ENCODE measurements at regions not wholly inside any gene's neighbourhood (a gene's known extent, or its start where the extent isn't known, plus 50 kb on each side); places are given as distances from the start of the nearest gene placed in this dataset.
"Not testable (repeated sequence)": the region's sequence is repeated elsewhere in the genome, so short reads cannot be mapped to it uniquely, and the experiment has no call there.

DNA sequence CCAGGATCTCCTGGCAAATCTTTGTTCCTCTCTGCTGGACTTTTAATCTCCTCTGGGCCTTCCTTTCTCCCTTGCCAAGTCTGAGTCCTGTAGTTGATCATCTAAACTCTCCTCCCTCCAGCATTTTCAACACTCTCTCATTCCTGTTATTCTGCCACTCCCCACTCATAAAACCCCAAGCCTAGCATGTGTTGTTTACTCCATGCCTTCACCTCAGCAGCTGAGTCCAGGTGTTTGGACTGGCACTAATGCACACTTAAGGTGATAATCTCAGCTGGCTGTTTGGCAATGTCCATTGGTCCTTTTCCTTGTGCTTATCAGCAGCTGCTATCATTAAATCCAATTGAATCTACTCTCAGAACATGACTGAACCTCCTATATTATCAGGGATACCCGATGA is 876.8 kb upstream of the TENM4 start:
- DNase-seq (ENCODE audit: low spot score in 2 of 2) (no peak), ATAC-seq (ENCODE audit: low read depth) (no peak)
- H3K36me3 Mint-ChIP-seq = no peaks in the 10 kb centered on the region
- no peaks in the 10 kb centered on the region for H3K4me1 Mint-ChIP-seq
- peaks cover 1% of the 10 kb centered on the region for H3K9me3 Mint-ChIP-seq
- no peak overlapping the region for H3K27ac Mint-ChIP-seq
- no peaks in the 10 kb centered on the region for H3K27me3 Mint-ChIP-seq
- no peak overlapping the region for H3K4me3 Mint-ChIP-seq

DNA sequence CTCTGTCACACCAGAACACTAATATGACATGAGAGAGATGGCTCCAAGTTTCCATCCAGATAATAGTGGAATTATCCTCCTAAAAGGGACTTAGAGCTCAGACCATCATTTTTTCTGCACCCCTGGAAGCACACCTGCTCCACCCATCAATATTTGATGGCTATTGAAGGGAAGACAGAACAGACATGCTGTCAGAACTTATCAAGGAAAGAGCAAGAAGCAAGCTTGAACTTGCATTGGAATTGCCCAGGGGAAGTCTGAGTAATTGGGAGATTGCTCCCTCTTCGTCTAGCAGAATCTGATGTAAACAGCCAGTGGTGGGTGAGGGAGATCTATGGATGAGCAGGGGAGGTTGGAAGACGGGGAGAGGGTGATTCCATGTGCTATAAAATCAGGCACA is 874.4 kb upstream of the TENM4 start:
- no peak for DNase-seq (ENCODE audit: low spot score in 2 of 2)
- Mint-ChIP-seq H3K27ac (no peak overlapping the region), H3K9me3 (peaks cover 1% of the 10 kb centered on the region), H3K4me3 (no peak overlapping the region), H3K36me3 (no peaks in the 10 kb centered on the region), H3K27me3 (no peaks in the 10 kb centered on the region), H3K4me1 (no peaks in the 10 kb centered on the region)
- no peak for ATAC-seq (ENCODE audit: low read depth)

DNA sequence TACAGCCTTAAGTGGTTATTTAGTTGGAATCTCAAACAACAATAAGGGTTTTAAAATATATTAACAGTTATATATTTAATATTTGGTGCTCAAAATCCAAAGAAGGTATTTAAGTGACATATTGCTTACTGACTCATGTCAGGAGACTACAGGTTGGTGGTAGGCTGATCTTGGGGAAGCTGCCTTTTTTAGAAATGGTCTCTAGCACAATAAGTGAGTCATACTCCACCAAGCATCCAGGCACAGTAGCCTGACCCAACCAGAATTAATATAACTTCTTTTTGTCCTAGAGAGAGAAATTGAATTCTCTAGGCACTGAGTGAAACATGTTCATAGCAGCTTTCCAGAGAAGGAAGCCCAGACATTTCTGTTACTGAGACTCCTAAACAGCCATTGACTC is 868.5 kb upstream of the TENM4 start:
- DNase-seq (ENCODE audit: low spot score in 2 of 2) (no peak), ATAC-seq (ENCODE audit: low read depth) (no peak)
- Mint-ChIP-seq H3K4me3 (no peak overlapping the region), H3K27ac (no peak overlapping the region), H3K36me3 (no peaks in the 10 kb centered on the region), H3K4me1 (no peaks in the 10 kb centered on the region), H3K9me3 (peaks cover 3% of the 10 kb centered on the region), H3K27me3 (no peaks in the 10 kb centered on the region)

DNA sequence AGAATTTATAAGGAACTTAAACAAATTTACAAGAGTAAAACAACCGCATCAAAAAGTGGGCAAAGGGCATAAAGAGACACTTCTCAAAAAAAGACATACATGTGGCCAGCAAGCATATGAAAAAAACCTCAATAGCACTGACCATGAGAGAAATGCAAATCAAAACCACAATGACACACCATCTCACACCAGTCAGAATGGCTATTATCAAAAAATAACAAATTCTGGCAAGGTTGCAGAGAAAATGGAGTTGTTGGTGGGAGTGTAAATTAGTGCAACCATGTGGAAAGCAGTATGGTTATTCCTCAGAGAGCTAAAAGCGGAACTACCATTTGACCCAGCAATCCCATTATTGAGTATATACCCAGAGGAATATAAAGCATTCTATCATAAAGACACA is 866.8 kb upstream of the TENM4 start:
- Mint-ChIP-seq H3K9me3 (peaks cover 6% of the 10 kb centered on the region), H3K4me3 (no peak overlapping the region)

DNA sequence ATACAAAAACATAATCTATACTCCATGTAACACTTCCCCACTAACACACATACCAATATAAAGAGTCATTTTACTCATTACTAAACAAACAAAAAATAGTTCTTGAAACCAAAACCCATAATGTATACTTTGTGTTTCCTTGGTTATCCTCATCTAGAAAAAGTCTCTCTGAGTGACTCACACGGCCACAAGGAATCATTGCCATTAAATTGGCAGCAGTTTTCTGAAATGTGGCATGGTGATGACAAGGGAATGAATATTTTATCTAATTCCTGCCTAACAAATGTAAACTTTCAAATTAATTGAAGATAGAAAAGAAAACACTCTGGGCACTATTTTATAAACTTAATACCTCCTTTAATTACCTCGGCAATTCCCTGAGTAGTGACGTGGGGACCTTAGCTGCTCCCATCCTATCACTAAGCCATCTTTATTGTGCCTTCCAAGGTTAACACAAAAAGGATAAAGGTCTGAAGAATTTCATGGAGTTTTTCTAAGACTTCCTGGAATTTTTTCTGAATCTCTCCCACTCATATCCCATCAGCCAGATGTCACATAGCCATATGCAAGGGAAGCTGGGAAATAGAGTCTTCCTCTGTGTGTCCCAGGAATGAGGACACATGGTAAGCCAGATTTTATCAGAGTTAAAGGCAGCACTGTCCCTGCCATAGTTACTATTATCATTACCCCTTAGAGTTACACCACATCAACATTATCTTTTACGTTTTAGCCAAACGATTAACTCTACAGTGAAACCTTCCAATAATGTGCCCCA is 857.2 kb upstream of the TENM4 start:
- Mint-ChIP-seq H3K36me3 (no peaks in the 10 kb centered on the region), H3K4me3 (no peak overlapping the region), H3K9me3 (peaks cover 3% of the 10 kb centered on the region), H3K27me3 (no peaks in the 10 kb centered on the region), H3K27ac (no peak overlapping the region), H3K4me1 (no peaks in the 10 kb centered on the region)
- ATAC-seq (ENCODE audit: low read depth) (no peak), DNase-seq (ENCODE audit: low spot score in 2 of 2) (no peak)

More for the DNA sequence above, 866.8 kb upstream of the TENM4 start:
- no peak for ATAC-seq (ENCODE audit: low read depth)
- H3K36me3 Mint-ChIP-seq = no peaks in the 10 kb centered on the region
- no peak overlapping the region for H3K27ac Mint-ChIP-seq
- no peak for DNase-seq (ENCODE audit: low spot score in 2 of 2)
- no peaks in the 10 kb centered on the region for H3K4me1 Mint-ChIP-seq
- no peaks in the 10 kb centered on the region for H3K27me3 Mint-ChIP-seq

DNA sequence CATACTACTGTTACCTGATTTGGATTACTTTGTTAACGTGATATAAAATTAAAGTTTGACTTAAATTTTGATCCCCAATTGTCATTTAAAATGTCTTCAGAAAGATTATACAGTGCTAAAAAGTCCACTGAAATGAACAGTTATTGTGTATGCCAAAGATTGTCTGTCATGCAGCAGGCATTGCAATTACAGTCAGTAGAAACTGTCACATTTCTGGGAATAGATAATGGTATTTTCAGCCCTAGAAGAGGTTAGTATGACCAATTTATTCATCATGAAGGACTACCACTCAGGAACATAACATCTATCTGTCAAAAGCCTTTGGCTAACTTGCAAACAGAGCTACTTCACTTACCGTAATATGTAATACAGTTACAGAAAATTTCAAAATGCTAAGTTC is 852.5 kb upstream of the TENM4 start:
- Mint-ChIP-seq H3K9me3 (peaks cover 5% of the 10 kb centered on the region), H3K27ac (no peak overlapping the region), H3K36me3 (no peaks in the 10 kb centered on the region), H3K27me3 (no peaks in the 10 kb centered on the region), H3K4me1 (no peaks in the 10 kb centered on the region), H3K4me3 (no peak overlapping the region)
- ATAC-seq (ENCODE audit: low read depth) (no peak), DNase-seq (ENCODE audit: low spot score in 2 of 2) (no peak)

DNA sequence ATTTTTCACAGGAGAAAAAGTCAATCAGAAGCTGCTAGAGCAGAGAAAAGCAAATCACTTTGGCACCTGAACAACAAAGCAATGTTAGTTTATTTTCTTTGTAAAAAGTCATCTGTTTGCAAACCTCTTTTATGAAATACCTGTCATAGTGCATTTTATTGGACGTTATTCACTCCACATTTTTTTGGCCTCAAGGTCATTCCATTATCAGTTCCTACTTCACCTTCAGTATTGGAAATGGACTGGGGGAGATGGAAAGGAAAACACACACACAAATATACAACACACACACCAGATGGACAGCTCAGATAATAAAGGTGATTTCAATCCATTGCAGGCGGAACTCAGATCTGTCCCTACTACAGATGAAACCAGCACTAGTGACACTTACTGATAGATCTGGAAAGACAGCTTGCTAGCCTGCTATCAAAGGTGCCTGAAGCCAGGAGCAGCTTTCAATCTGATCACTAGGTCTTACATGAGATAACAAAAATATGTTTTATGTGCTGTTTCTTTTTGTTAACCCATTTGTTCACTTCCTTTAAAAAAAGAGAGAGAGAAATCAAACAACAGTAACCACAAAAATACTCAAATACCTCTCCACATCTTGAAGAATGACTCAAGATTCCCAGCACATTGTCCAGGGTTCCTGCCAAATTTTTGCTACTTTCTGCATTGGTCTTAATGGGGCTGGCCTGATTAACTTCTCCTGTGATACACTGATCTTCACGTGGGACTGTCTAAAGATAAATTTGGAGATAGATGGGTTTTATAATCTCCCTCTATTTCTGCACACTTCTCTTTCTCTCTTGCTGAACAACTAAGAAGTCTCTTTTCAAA is 844.3 kb upstream of the TENM4 start:
- H3K9me3 Mint-ChIP-seq = peaks cover 6% of the 10 kb centered on the region
- H3K36me3 Mint-ChIP-seq = no peaks in the 10 kb centered on the region
- no peak for DNase-seq (ENCODE audit: low spot score in 2 of 2)
- H3K27ac Mint-ChIP-seq = no peak overlapping the region
- H3K4me3 Mint-ChIP-seq = no peak overlapping the region
- H3K4me1 Mint-ChIP-seq = no peaks in the 10 kb centered on the region
- no peaks in the 10 kb centered on the region for H3K27me3 Mint-ChIP-seq
- ATAC-seq (ENCODE audit: low read depth) = no peak

DNA sequence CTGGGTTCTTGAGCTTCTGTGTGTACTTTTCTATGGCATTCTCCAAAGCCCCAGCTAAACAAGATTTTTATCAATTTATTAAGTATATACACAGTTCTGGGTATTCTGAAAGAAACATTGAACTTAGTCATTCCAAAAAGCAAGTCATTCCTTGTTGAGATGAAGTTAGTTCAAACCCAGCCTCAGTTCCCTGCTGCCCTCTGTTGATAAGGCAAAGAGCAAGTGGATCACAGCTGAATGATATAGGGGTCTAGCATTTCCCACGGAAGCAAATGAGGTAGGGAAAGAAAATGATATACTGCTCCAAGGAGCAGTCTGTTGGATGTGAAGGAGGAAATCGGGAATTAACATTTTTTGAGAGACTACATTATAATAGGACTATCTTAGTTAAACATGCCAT is 841.8 kb upstream of the TENM4 start:
- H3K4me3 Mint-ChIP-seq = no peak overlapping the region
- ATAC-seq (ENCODE audit: low read depth) (no peak), DNase-seq (ENCODE audit: low spot score in 2 of 2) (no peak)
- H3K27me3 Mint-ChIP-seq = no peaks in the 10 kb centered on the region
- no peak overlapping the region for H3K27ac Mint-ChIP-seq
- no peaks in the 10 kb centered on the region for H3K4me1 Mint-ChIP-seq
- H3K9me3 Mint-ChIP-seq = peaks cover 4% of the 10 kb centered on the region
- no peaks in the 10 kb centered on the region for H3K36me3 Mint-ChIP-seq

DNA sequence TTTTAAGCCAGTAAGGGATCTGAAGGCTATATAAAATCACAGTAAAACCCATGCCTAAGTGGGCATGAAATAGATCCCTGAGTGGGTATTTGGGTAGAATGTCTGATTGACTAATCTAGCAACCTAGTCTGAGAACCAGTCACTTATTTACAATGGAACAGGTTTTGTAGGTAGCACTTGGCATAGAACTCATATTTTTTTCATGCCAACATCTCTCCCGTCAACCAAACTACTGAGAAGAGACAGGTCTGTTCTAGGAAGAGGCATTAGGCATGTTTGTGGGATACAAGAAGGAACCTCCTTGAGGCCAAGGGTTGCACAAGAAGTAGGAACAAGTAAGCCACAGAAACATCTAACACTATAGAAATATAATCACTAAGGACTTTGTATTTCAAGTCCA is 840.4 kb upstream of the TENM4 start:
- no peak for DNase-seq (ENCODE audit: low spot score in 2 of 2)
- no peak overlapping the region for H3K4me3 Mint-ChIP-seq
- no peak overlapping the region for H3K27ac Mint-ChIP-seq
- H3K27me3 Mint-ChIP-seq = no peaks in the 10 kb centered on the region
- H3K4me1 Mint-ChIP-seq = no peaks in the 10 kb centered on the region
- peaks cover 4% of the 10 kb centered on the region for H3K9me3 Mint-ChIP-seq
- H3K36me3 Mint-ChIP-seq = no peaks in the 10 kb centered on the region
- no peak for ATAC-seq (ENCODE audit: low read depth)

DNA sequence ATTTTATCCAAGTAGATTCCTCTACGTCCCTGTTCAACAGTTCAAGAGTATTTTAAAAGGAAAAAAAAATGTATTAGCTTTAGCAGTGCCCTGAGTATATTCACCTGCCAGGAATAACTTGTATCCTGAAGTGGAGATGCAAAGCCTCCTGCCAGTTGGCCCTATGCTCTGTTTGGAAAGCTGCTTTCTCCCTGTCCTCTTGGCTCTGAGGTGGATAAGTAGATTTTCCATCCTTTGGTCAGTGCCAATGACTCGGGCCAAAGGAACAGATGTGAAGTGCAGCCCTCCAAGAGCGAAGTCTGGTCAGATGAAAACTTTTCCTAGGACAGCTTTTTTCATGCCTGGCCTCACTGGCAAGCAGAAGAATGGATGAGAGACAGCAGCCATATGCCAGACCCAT is 839.9 kb upstream of the TENM4 start:
- no peaks in the 10 kb centered on the region for H3K36me3 Mint-ChIP-seq
- no peak overlapping the region for H3K4me3 Mint-ChIP-seq
- peaks cover 4% of the 10 kb centered on the region for H3K9me3 Mint-ChIP-seq
- ATAC-seq (ENCODE audit: low read depth) (no peak), DNase-seq (ENCODE audit: low spot score in 2 of 2) (no peak)
- no peaks in the 10 kb centered on the region for H3K4me1 Mint-ChIP-seq
- no peaks in the 10 kb centered on the region for H3K27me3 Mint-ChIP-seq
- H3K27ac Mint-ChIP-seq = no peak overlapping the region

DNA sequence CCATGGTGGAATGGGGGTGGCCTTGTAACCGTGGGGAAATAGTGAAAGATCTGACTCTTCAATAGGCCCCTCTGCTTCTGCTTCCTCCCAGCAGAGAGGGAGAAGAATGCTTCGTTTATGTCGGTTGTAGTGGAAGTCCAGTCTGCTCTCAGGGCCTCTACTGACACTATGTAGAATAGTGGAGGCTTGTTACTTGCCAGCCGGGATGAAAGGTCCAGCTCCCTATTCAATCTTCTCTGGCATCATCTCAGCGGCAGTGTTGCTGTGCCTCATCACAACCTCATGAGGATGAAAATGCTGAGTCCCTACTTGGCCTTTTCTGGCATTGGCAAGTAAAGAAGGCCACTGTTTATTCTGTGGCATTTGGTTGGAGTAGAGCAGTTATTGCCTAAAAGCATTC is 820.9 kb upstream of the TENM4 start:
- DNase-seq (ENCODE audit: low spot score in 2 of 2) = no peak
- no peaks in the 10 kb centered on the region for H3K36me3 Mint-ChIP-seq
- H3K27ac Mint-ChIP-seq = no peak overlapping the region
- H3K27me3 Mint-ChIP-seq = no peaks in the 10 kb centered on the region
- no peak for ATAC-seq (ENCODE audit: low read depth)
- no peak overlapping the region for H3K4me3 Mint-ChIP-seq
- peaks cover 5% of the 10 kb centered on the region for H3K9me3 Mint-ChIP-seq
- H3K4me1 Mint-ChIP-seq = no peaks in the 10 kb centered on the region

DNA sequence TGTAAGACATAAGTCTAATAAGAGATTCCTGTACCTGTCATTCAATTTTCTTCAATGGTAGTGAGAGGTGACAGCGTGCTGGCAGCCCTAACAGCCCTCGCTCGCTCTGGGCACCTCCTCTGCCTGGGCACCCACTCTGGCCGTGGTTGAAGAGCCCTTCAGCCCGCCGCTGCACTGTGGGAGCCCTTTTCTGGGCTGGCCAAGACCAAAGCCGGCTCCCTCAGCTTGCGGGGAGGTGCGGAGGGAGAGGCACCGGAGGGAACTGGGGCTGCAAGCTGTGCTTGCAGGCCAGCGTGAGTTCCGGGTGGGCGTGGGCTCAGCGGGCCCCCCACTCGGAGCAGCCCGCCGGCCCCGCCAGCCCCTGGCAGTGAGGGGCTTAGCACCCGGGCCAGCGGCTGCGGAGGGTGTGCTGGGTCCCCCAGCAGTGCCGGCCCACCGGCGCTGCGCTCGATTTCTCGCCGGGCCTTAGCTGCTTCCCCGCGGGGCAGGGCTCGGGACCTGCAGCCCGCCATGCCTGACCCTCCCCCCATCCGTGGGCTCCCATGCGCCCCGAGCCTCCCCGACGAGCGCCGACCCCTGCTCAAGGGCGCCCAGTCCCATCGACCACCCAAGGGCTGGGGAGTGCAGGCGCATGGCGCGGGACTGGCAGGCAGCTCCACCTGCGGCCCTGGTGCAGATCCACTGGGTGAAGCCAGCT is 816.6 kb upstream of the TENM4 start:
- not testable (repeated sequence) for H3K27me3 Mint-ChIP-seq; H3K4me3 Mint-ChIP-seq; H3K36me3 Mint-ChIP-seq; ATAC-seq (ENCODE audit: low read depth); H3K27ac Mint-ChIP-seq; DNase-seq (ENCODE audit: low spot score in 2 of 2); H3K4me1 Mint-ChIP-seq; H3K9me3 Mint-ChIP-seq

DNA sequence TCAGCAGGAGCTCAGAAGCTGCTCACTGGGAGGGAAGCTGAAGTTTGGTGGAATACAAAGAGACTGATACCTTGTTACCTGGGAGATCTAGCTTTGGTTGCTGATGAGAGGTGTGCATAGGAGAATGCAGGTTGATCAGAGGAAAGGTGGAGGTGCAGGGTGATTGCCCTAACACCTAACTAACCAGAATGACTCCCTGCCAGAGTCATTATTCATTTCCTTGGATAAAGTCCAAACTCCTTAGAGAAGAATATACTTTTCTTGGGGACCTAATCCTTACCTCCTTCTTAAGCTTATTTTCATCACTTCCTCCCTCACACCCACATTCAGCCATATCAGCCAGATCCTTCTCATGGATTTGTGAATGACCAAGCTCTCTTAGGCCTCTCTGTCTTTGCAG is 814.2 kb upstream of the TENM4 start:
- Mint-ChIP-seq H3K4me1 (no peaks in the 10 kb centered on the region), H3K27ac (no peak overlapping the region), H3K9me3 (peaks cover 6% of the 10 kb centered on the region), H3K4me3 (no peak overlapping the region), H3K36me3 (no peaks in the 10 kb centered on the region), H3K27me3 (no peaks in the 10 kb centered on the region)
- no peak for DNase-seq (ENCODE audit: low spot score in 2 of 2)
- ATAC-seq (ENCODE audit: low read depth) = no peak

DNA sequence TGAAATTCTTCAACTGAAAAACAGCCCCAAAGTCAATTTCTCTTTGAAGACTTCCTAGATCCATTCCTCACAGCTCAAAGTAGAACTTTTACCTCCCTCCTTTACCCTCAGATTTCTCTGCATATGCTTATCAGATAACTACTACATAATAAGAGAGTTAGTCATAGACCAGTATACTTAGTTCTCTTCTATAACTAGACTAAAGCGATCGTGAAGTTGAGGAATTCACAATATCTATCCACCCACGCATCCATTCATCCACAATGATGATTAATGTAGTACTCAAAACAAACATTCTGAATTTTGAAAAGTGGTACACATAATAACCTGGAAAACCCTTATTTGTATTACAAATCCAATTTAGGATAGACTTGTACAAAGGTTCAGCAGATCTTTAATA is 800.9 kb upstream of the TENM4 start:
- no peaks in the 10 kb centered on the region for H3K27me3 Mint-ChIP-seq
- peaks cover 18% of the 10 kb centered on the region for H3K9me3 Mint-ChIP-seq
- H3K27ac Mint-ChIP-seq = no peak overlapping the region
- H3K4me3 Mint-ChIP-seq = no peak overlapping the region
- no peaks in the 10 kb centered on the region for H3K4me1 Mint-ChIP-seq
- ATAC-seq (ENCODE audit: low read depth) (no peak), DNase-seq (ENCODE audit: low spot score in 2 of 2) (no peak)
- no peaks in the 10 kb centered on the region for H3K36me3 Mint-ChIP-seq
